ENCODE measurements at regions not wholly inside any gene's neighbourhood (a gene's known extent, or its start where the extent isn't known, plus 50 kb on each side); places are given as distances from the start of the nearest gene placed in this dataset.

DNA sequence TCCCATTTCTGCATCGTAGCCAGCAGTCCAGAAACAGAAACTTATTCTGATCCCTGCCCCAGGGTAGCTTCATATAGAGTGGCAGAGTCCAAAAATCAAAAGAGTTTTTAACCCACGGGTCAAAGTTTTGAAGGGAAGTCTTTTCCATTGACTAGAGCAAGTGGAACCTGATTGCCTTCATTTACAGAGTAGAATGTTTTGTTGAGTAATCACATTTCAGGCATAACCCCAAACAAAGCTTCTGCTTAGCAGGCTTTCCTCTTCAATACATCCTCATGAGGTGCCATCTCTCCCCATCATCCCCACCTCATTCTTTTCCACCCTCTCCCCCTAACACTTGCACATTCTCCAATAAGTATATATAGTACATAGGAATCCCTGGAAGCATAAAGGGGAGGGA, 516.0 kb upstream of the FBXO33 start:
- DNase-seq = no peak

DNA sequence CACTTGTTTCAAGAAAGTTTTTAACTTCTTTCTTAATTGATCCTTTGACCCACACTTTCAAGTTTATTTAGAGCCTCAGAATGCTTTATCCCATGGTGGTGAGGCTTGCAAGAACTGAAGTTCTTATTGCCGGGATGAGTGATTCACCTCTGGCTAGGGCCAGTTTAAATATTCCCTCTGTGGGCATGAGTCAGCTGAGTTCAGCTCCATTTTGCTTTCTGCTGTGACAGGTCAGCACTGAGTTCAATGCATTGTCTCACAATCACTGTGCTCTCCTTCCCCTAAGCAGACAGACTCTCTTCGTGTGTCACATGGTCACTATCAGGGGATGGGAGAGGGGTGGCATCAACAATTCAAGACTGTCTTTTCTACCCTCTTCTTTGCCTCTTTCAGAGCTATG, 514.6 kb upstream of the FBXO33 start:
- DNase-seq = no peak

DNA sequence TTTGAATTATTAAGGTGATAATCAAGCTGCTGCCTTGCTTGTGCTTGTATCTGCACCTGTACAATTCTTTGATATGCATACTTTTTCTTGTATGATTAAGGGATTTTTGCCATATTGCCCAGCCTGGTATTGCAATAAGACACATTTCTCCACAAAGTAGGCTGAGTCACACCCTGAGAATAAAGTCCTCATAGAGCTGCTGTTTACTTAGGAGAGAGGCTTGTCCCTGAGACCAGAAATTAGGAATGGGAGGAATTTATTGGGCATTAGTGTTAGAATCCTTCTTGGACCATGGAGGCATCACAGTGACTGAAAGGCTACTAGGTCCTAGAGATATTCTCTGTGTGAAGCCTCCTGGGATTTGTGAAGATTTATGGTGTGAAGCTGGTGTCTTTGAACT, 506.8 kb upstream of the FBXO33 start:
- no peak for DNase-seq

DNA sequence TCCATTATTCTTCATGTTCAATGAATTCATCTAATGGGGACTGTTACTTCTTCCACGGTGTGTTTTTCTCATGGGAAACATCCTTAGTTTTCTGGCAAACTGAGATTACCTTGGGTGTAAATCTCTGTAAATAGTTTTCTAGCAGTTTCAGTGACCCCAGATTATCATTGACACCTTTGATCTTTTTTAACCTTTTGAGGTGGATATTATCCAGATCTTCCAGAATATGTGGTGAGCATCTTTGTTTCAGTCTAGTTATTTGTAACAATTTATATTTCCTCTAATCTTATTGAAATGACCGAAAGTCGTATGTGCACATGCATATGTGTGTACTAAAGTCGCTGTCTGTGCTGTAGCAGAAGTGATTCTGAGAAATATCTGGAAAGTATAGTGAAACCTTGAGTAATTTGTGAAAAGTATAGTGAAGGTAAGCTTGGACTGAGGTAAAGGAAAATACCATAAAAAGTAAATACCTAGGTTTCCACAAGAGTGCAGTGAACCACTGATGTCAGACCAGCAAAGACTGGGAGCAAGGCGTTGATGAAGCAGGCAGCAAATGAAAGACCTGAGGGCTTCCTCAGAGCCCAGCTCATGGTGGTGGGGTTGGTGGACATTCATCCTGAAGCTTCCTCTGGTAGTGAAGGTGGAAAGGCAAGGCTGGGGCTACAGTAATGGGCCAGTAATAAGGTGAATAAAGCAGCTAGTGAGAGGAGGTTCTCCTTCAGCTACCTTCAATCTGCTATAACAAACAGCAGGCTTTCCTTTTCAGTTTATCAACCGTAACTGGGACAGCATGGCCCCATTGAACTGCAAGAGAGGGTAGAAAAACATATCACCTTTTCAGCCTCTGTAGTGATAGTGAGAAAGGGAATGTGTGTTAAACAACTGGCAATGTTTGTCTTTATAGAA, 480.2 kb upstream of the FBXO33 start:
- no peak for DNase-seq

DNA sequence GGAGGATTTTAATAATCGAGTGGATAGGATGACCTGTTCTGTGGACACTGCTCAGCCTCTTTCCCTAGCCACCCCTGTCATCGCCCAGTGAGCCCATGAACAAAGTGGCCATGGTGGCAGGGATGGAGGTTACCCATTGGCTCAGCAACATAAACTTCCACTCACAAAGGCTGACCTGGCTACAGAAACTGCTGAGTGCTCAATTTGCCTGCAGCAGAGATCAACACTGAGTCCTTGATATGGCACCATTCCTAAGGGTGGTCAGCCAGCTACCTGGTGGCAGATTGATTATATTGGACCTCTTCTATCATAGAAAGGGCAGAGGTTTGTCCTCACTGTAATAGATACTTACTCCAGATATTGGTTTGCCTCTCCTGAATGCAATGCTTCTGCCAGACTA, 465.4 kb upstream of the FBXO33 start:
- DNase-seq = no peak

DNA sequence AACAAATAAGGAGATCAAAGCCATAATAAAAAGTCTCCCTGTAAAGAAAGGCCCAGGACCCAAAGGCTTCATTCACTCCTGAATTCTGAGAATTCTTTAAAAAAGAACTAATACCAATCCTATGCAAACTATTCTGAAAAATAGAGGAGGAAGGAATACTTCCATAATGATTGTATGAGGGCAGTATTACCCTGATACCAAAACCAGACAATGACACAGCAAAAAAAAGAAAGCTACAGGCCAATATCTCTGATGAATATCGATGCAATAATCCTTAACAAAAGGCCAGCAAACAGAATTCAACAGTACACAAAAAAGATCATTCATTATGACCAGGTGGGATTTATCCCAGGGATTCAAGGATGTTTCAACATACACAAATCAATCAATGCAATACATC, 457.8 kb upstream of the FBXO33 start:
- no peak for DNase-seq

DNA sequence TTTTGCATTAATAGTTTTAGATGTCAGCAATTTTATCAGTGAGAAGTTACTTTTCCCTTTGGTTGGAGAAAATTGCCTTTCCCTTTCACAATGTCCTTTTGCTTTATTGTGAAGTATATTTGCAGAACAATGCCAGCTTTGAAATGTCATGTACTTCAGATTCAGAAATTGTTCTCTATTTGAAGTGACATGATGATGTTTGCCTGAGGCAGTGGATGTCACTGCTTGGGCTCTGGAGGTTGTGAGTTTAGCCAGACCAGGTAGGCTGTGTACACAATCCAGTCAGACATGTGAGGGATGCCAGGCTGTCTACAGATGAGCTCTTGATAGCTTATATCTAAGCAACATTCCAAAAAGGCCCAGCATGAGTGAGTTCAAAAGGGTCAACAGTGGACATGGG, 451.9 kb upstream of the FBXO33 start:
- DNase-seq = no peak

DNA sequence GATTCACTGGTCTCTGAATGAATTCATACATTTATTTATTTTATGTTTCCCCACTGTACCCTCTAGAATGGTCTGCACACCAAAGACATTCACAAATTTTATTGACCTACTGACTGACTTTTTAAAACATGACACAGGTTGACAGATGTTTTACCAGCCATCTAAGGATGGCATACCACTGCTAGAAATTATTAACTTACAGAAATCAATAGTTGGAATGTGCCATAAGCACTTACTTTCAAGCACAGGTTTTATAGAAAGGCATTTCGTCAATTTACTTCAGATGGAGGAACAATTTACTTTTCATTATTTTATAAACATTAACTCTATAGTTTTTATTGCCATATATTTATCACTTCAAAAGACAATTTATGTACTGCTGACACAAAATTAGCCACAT, 448.7 kb upstream of the FBXO33 start:
- DNase-seq = no peak

DNA sequence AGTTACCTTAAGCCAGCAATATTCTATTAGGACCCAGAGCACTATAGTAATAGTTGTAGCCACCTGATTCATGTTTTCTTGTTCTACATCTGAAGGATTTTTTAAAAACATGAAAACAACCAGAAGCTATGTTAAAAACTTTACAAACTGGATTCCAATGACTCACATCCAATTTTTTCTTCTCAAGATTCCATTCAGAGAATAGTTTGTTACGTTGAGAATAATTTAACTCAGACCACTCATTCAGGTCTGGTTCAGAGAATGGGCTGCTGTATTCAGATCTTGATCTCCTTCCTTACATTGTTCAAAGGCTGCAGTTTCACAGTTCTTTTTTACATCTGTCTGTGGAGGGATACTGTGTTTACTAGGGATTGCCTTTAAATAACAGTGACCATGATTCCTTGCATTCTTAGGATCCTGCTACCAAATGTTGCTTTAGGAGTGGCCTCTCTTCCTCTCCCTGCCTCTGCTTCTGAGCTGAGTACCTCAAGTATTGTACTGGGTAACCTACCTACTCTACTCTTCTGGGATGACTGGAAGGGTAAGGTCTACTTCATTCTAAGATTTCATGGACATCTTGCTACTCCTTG, 448.0 kb upstream of the FBXO33 start:
- no peak for DNase-seq

DNA sequence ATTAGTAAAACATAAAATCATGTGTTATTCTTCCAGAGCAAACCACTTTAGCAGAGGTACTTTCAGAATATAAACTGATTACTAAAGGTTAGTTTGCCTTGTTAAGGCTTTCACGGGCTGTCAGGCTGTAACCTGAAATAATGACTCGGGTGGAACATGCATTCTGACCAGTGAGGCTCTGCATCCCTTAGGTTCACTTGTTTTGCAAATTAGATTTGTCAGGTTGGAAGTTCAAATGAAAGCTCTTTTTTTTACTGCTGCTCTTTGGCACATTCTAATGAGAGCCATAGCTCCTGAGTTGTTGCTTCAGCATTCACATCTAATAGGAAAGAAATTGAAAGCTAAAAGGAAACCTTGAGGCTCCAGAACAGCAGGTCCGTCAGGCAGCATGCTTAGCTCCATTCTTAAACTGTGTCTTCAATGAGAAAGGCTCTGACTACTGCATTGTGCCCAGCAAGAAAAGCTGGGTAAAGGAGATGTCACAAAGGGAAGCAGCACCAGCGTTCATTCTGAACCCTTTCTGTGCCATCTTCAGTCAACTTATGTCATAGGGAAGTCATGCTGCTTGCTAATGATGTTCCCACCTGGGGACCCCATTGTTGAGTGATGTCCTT, 445.5 kb upstream of the FBXO33 start:
- DNase-seq = no peak

DNA sequence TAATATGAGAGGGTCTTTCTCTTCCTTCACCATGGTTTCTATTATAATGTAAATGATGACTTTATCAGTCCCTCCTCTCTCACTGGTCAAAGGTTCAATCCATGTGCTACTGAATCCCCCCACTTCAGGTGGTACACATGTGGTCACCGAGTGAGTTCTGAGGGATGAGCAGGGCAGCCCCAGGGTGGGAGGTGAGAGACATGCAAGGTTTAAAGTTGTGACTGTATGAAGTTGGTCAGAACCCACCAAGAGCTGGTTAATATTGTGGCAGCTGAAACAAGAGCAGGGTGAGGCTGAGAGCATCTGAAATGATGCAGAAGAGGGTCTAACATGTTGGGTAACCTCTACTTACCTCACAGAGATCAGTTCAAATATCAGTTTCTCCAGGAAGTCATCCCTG, 444.7 kb upstream of the FBXO33 start:
- DNase-seq = no peak

DNA sequence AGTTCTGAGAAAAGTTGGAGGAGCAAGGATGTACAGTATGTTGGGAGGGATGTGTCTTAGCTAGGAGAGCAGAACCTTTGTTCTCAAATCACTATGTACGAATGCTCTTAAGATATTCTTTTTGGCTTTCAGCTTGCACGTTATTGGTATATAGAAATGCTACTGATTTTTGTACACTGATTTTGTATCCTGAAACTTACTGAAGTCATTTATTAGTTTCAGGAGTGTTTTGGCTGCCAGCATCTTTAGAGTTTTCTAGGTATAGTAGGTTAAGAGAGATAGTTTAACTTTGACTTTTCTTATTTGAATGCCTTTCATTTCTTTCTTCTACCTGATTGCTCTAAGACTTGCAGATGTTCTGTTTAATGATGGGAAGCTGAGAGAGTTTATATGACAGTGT, 442.8 kb upstream of the FBXO33 start:
- DNase-seq = no peak

DNA sequence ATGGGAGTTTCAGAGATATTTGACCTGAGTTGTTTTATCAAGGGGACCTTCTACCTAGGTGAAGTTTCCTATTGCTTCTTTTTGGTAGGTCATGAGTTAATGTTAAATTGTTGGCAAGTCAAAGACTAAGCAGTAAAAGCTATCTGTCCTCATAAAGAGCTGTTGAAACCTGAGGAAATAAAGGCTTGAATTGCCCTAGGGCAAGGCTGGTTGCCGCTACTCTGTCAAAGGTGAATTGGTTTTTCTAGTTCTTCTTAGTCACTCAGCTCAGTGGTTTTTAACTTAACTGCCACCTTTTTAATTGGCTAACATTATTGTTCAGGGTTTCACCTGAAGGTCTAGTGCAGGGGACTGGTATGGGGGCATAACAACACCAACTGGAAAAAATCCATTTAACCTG, 441.6 kb upstream of the FBXO33 start:
- no peak for DNase-seq

DNA sequence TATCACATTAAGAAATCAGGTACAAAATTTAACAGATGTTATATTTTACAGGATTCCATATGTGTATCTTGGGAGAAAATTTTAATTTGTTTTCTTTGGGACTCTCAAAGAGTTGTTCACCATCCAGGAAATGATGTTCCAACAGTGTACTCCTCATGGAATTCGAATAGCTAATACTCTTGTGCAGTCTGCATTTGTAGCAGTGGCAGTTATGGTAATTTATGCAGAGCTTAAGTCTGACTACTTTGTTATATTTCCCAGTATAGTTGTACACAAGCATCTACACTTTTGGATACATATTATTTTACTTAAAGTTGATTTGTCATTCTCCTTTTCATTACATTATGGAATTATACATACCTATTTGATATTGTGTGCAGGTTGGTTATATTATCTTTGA, 436.7 kb upstream of the FBXO33 start:
- DNase-seq = no peak

DNA sequence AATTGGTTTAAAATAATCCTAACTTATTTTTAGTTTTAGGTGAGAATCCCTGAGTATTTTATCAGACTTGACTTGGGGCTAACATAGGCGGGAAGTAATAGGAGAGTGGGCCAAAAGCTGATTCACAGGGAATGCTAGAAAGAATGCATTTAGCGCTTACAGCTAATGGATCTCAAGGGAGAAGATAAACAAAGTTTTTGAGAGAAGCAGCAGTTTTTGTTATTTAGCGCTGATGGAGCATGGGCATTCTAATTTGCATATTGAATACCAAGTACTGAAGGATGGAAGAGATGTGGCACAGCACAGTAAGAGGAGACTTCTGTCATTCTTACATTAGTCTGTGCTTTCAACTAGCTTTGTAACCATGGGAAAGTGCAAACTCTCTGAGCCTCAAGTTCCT, 436.0 kb upstream of the FBXO33 start:
- DNase-seq = no peak

DNA sequence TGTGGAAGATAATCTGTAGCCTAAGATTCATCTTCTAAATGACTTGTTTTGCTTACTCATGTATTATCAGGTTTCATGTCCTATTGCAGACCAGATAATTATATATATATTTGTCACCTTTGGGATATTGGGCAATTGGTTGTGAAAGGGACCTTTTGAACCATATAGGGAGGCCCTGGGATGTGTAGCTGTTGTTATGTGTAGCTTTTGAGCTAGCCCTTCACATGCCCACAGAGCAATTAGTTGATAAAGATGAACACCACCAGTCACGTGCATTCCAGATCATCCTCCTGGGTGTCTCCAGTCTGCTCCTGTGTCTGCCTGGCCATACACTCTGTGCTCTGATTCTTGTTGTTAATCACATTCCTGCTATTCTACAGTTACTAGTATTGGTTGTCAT, 431.2 kb upstream of the FBXO33 start:
- DNase-seq = no peak

DNA sequence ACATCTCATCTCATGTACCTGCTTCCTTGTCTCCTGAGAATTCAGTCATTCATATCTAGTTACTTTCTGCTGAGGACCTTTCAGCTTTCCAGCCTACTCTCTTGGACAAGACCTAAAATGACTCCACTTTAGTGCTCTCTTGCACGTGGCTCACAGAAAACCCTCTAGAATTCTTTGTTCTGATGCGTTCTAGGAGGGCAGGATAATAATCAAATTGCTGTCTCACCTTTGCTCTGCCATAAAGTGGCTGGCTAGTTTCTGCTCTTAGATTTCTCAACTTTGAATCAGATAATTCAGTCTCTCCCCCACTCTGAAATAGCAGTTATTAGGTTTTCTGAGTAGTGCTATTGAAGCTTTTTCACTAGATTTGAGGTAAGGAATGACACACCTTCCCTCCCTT, 429.5 kb upstream of the FBXO33 start:
- DNase-seq = no peak

DNA sequence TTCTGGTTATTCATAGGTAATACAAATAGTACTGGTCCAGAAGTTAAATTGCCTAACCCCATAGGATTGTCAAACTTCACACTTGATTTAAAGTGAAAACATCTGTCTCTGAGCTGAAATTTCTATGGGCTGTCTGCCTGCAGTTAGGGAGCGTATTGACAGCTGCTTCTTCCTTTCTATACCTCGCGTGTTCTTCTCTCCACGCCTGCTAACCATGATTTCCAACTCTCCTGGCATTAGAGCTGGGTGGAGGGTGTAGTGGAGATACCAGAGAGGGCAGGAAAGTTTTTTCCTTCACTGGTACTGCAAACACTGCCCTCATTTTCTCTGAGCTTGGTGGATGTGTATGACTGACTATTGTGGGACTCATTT, 429.0 kb upstream of the FBXO33 start:
- no peak for DNase-seq

DNA sequence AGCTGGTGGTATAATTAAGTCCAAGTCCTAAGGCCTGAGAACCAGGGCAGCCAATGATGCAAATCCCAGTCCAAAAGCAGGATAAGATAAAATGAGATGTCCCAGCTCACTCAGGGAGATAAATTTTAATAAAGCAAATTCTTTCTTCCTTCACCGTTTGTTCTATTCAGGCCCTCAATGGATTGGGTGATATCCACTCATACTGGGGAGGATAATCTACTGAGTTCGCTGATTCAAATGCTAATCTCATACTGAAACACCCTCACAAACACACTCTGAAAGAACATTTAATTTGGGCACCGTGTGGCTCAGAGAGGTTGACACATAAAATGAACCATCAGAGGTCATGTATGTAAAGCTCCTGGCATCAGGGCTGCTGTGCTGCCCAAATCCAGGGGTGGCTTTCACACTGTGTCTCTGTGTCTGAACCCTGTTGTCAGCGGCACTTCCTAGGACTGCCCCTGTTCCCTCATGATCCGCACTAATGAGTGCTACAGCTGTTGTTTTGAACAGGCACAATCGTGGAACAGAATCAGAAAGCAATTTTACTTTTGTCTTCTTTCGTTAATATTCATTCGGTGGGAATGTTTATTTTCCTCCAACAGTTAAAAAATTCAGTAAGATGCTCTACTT, 428.5 kb upstream of the FBXO33 start:
- DNase-seq = no peak

DNA sequence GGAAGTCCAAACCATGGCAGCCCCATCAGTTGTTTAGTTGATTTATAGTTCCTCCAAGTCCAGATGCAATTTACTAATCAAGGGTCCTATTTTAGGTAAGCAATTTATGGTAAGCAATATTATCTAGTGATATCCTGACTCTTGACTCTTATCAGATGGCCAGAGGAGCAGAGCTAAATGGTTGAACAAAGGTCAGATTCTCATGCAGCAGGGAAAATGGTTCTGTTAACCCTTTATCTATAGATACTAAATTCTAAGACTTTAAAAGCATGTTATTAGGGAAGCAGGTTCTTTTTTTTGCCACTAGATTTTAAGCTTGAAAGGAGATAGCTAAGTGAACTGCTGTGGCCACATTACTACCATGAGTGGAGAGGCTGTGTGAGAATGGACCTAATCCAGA, 427.1 kb upstream of the FBXO33 start:
- DNase-seq = no peak

DNA sequence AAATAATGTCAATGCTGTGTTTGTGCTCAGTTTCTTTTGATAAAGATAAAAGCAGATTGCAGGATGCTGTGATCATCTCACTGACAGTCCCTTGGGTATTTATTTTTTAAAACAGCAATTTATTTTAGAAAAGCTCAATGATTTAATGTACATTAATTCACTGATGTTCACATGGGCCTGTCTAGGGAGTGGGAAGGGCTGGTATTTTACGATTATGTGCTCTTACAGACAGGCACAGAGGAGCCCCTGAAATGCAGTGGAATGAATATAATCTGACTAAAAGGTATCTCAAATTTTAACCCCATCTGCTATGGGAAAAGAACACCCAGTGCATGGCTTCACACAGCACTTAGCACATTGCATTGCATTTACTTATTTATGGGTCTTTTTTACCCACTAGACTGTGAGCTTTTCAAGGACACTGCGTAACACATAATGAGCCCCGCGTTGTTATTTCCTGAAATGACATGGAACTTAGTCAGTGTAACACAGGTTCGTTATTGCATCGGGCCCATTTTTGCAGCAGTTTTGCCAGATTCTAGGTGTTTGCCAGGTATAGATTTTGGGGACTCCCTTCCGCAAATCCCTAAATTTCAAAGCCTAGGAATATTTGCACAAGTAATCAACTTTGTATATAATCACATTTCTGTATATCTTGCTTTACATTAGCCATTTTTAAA, 425.3 kb upstream of the FBXO33 start:
- DNase-seq = no peak

DNA sequence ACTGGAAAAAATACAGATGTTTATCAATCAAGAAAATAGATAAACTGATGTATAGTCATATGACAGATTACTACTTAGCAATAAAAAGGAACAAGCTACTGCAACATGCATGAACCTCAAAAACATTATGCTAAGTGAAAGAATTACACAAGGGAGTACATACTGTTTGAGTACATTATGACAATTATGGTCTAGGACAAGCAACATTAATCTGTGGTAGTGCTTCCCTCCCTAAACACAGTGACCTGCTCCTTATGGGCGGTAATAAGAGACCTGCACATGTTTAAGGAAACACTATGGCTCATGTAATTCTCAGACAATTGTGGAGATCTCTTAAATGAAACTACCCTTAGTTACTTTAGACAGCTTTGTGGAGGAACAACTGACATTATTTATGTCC, 421.2 kb upstream of the FBXO33 start:
- DNase-seq = no peak

DNA sequence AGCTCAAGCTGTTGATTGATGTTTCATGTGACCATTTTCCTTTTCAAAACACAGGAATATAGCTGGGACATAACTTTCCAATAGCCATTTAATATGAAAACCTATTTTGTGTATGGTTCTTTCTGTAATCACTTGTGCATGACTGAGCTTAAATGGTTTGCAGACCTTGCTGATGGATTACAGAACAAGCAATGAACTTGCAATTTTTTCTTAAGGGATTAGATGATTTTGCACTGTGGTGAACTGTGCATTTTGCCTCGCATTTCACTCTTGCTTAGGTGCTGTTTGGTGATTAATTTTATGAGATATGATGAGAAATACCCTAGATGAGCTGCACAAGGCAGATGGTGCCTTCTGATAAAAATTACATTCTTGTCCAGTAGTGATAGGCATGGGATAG, 419.0 kb upstream of the FBXO33 start:
- no peak for DNase-seq
